Trophoblast cell (in vitro differentiated cells and primary cell): ENCODE measurements at regions not wholly inside any gene's neighbourhood (a gene's known extent, or its start where the extent isn't known, plus 50 kb on each side); places are given as distances from the start of the nearest gene placed in this dataset.

ENCODE experiments used
- DNase-seq, 2 donors: peaks; one replicate each; pipeline ENCODE4 v3.0.0-alpha.2; 2016
- H2AFZ ChIP-seq: 2 replicates; pipeline ENCODE4 v1.6.1; 2013; ENCODE audit warnings: low read length, moderate library complexity, mild to moderate bottlenecking; ENCODE audit not compliant: insufficient read depth, poor library complexity
- H2AK5ac ChIP-seq: 2 replicates; pipeline ENCODE4 v1.6.1; 2013; ENCODE audit warnings: mild to moderate bottlenecking, low read length
- H2BK120ac ChIP-seq: 2 replicates; pipeline ENCODE4 v1.6.1; 2013; ENCODE audit warnings: low read length, mild to moderate bottlenecking, moderate library complexity; ENCODE audit not compliant: insufficient read depth, poor library complexity
- H2BK12ac ChIP-seq: 2 replicates; pipeline ENCODE4 v1.6.1; 2013; ENCODE audit warnings: mild to moderate bottlenecking, low read length, moderate library complexity
- H2BK5ac ChIP-seq: 2 replicates; pipeline ENCODE4 v1.6.1; 2013; ENCODE audit warnings: low read length, low read depth, moderate library complexity, mild to moderate bottlenecking; ENCODE audit not compliant: poor library complexity
- H3K14ac ChIP-seq: 2 replicates; pipeline ENCODE4 v1.6.1; 2013; ENCODE audit warnings: mild to moderate bottlenecking, low read length
- H3K18ac ChIP-seq: 2 replicates; pipeline ENCODE4 v1.6.1; 2013; ENCODE audit warnings: mild to moderate bottlenecking, low read length
- H3K23ac ChIP-seq: 2 replicates; pipeline ENCODE4 v1.6.1; 2013; ENCODE audit warnings: low read length
- H3K27ac ChIP-seq: 2 replicates; pipeline ENCODE4 v1.5.1; 2013; ENCODE audit warnings: low read depth, mild to moderate bottlenecking, inconsistent platforms, low read length, moderate library complexity
- H3K27me3 ChIP-seq: 2 replicates; pipeline ENCODE4 v1.6.1; 2013; ENCODE audit warnings: inconsistent platforms, mild to moderate bottlenecking, low read length, moderate library complexity; ENCODE audit not compliant: insufficient read depth
- H3K36me3 ChIP-seq, 2 experiments: 1 replicate in 1 of 2; 2 replicates in 1 of 2; pipeline ENCODE4 v1.6.1; 2013; ENCODE audit warnings: low read length in 2 of 2, mild to moderate bottlenecking in 2 of 2, moderate library complexity in 1 of 2; ENCODE audit not compliant: insufficient read depth in 2 of 2, control insufficient read depth in 1 of 2
- H3K4ac ChIP-seq: 2 replicates; pipeline ENCODE4 v1.6.1; 2013; ENCODE audit warnings: low read depth, mild to moderate bottlenecking, low read length, moderate library complexity
- H3K4me1 ChIP-seq, 2 experiments: 1 replicate in 1 of 2; 2 replicates in 1 of 2; pipeline ENCODE4 v1.6.1; 2013; ENCODE audit warnings: low read length in 2 of 2, mild to moderate bottlenecking in 2 of 2, moderate library complexity in 1 of 2; ENCODE audit not compliant: insufficient read depth in 2 of 2, control insufficient read depth in 1 of 2
- H3K4me2 ChIP-seq: 2 replicates; pipeline ENCODE4 v1.6.1; 2013; ENCODE audit warnings: inconsistent platforms, mild to moderate bottlenecking, low read length, moderate library complexity
- H3K4me3 ChIP-seq: 2 replicates; pipeline ENCODE4 v1.5.1; 2013; ENCODE audit warnings: mild to moderate bottlenecking, low read depth, low read length, inconsistent platforms
- H3K79me1 ChIP-seq: one replicate; pipeline ENCODE4 v1.6.1; 2013; ENCODE audit warnings: low read length
- H3K79me2 ChIP-seq: 2 replicates; pipeline ENCODE4 v1.6.1; 2013; ENCODE audit warnings: low read length, mild to moderate bottlenecking; ENCODE audit not compliant: control insufficient read depth, insufficient read depth, poor library complexity
- H3K9ac ChIP-seq: 2 replicates; pipeline ENCODE4 v1.6.1; 2013; ENCODE audit warnings: mild to moderate bottlenecking, low read length
- H3K9me3 ChIP-seq: 2 replicates; pipeline ENCODE4 v1.6.1; 2013; ENCODE audit warnings: low read depth, mild to moderate bottlenecking, control low read depth, inconsistent platforms, low read length; ENCODE audit not compliant: insufficient read depth
- H4K12ac ChIP-seq: 2 replicates; pipeline ENCODE4 v1.6.1; 2013; ENCODE audit warnings: low read depth, mild to moderate bottlenecking, low read length, moderate library complexity
- H4K8ac ChIP-seq: 2 replicates; pipeline ENCODE4 v1.6.1; 2013; ENCODE audit warnings: low read depth, mild to moderate bottlenecking, low read length, moderate library complexity
- H4K91ac ChIP-seq: one replicate; pipeline ENCODE4 v1.6.1; 2013; ENCODE audit warnings: low read depth, mild to moderate bottlenecking, low read length, moderate library complexity
- WGBS: extraction: QIAGEN DNeasy Blood & Tissue Kit; methylation state at CpG from one replicate; pipeline ENCODE4 v1.1.7; 2013; ENCODE audit warnings: missing lambda C conversion rate; ENCODE audit not compliant: insufficient read length, insufficient coverage; ENCODE audit errors: extremely low coverage; 5-methylcytosine and 5-hydroxymethylcytosine counted together

GRCh38 chr3:113086560-113087461, 96.0 kb downstream of the GTPBP8 start:
- DNase-seq: no peak
- peak overlapping the region; percentile 29 for H3K14ac ChIP-seq
- no peak overlapping the region for H3K23ac ChIP-seq
- peak overlapping the region; percentile 8 for H3K4me2 ChIP-seq
- no peak overlapping the region for H3K9ac ChIP-seq
- H2BK12ac ChIP-seq: peak overlapping the region; percentile 71
- peak overlapping the region; percentile 6 for H4K91ac ChIP-seq
- H3K4me1 ChIP-seq: peaks cover 3 to 4% of the 10 kb centered on the region in 2 experiments
- H2BK5ac ChIP-seq: no peak overlapping the region
- H3K18ac ChIP-seq: peak overlapping the region; percentile 71
- no peaks in the 10 kb centered on the region for H3K79me2 ChIP-seq
- H3K27me3 ChIP-seq: no peaks in the 10 kb centered on the region
- H2BK120ac ChIP-seq: peak overlapping the region; percentile 33
- H4K8ac ChIP-seq: no peak overlapping the region
- no peaks in the 10 kb centered on the region for H3K79me1 ChIP-seq
- H3K9me3 ChIP-seq: no peaks in the 10 kb centered on the region
- no peaks in the 10 kb centered on the region for H3K36me3 ChIP-seq
- H3K4me3 ChIP-seq: no peak overlapping the region
- H4K12ac ChIP-seq: no peak overlapping the region
- no CpG with 5 or more reads among the region's 6 CpGs for WGBS
- no peak overlapping the region for H3K4ac ChIP-seq
- H3K27ac ChIP-seq: no peak overlapping the region
- H2AFZ ChIP-seq: no peak overlapping the region
- H2AK5ac ChIP-seq: peak overlapping the region; percentile 69

- Histone ChIP-seq H3K27me3 (no peaks in the 10 kb centered on the region), H2AFZ (no peak overlapping the region), H3K23ac (no peak overlapping the region), H4K8ac (no peak overlapping the region), H3K4ac (no peak overlapping the region), H3K14ac (no peak overlapping the region), H2BK5ac (no peak overlapping the region), H3K4me2 (no peak overlapping the region), H2BK120ac (no peak overlapping the region), H3K4me1 (peaks cover 3 to 4% of the 10 kb centered on the region in 2 experiments), H3K4me3 (no peak overlapping the region), H4K91ac (no peak overlapping the region), H3K36me3 (no peaks in the 10 kb centered on the region), H3K27ac (no peak overlapping the region), H3K18ac (no peak overlapping the region), H4K12ac (no peak overlapping the region), H3K79me2 (no peaks in the 10 kb centered on the region), H3K9me3 (no peaks in the 10 kb centered on the region), H3K79me1 (no peaks in the 10 kb centered on the region), H2BK12ac (no peak overlapping the region), H3K9ac (no peak overlapping the region), H2AK5ac (no peak overlapping the region)
- WGBS: no CpG with 5 or more reads among the region's 8 CpGs
- DNase-seq: no peak
These were observed 97.8 kb downstream of the GTPBP8 start for GRCh38 chr3:113088616-113089015.

- Histone ChIP-seq H3K79me1 (no peaks in the 10 kb centered on the region), H3K27ac (no peak overlapping the region), H3K4ac (no peak overlapping the region), H3K18ac (no peak overlapping the region), H2BK12ac (no peak overlapping the region), H3K4me2 (no peak overlapping the region), H3K4me3 (no peak overlapping the region), H2BK120ac (no peak overlapping the region), H3K9ac (no peak overlapping the region), H3K79me2 (no peaks in the 10 kb centered on the region), H3K14ac (no peak overlapping the region), H4K8ac (no peak overlapping the region), H4K91ac (no peak overlapping the region), H2AK5ac (no peak overlapping the region), H4K12ac (no peak overlapping the region), H3K9me3 (no peaks in the 10 kb centered on the region), H3K36me3 (no peaks in the 10 kb centered on the region), H2AFZ (no peak overlapping the region), H3K4me1 (peaks cover 3 to 4% of the 10 kb centered on the region in 2 experiments), H3K27me3 (no peaks in the 10 kb centered on the region), H2BK5ac (no peak overlapping the region), H3K23ac (no peak overlapping the region)
- DNase-seq: no peak
- WGBS: no CpG with 5 or more reads among the region's 1 CpG
These were observed 100.6 kb downstream of the GTPBP8 start for GRCh38 chr3:113091417-113091816.

GRCh38 chr3:113092746-113093145, 102.0 kb downstream of the GTPBP8 start:
- Histone ChIP-seq H3K18ac (no peak overlapping the region), H3K79me2 (no peaks in the 10 kb centered on the region), H3K27me3 (no peaks in the 10 kb centered on the region), H3K14ac (no peak overlapping the region), H2BK12ac (no peak overlapping the region), H3K27ac (no peak overlapping the region), H3K4me2 (no peak overlapping the region), H2AFZ (no peak overlapping the region), H3K9ac (no peak overlapping the region), H2BK5ac (no peak overlapping the region), H3K23ac (no peak overlapping the region), H3K36me3 (no peaks in the 10 kb centered on the region), H3K4ac (no peak overlapping the region), H3K4me3 (no peak overlapping the region), H3K79me1 (peaks cover 1% of the 10 kb centered on the region), H2AK5ac (no peak overlapping the region), H3K9me3 (no peaks in the 10 kb centered on the region), H4K12ac (no peak overlapping the region), H3K4me1 (peaks cover under 1% of the 10 kb centered on the region in 2 experiments), H4K91ac (no peak overlapping the region), H4K8ac (no peak overlapping the region), H2BK120ac (no peak overlapping the region)
- WGBS: no CpG with 5 or more reads among the region's 3 CpGs
- peak; percentile 76 to 98 for DNase-seq
